ENCODE measurements at regions not wholly inside any gene's neighbourhood (a gene's known extent, or its start where the extent isn't known, plus 50 kb on each side); places are given as distances from the start of the nearest gene placed in this dataset.
A peak's percentile ranks its signal among the peaks of the same experiment; 100 is the strongest.

- no peak for TF ChIP-seq ATF5 (CRISPR knock-in tag; IDR thresholded peaks at IDR 0.05; ENCODE audit: low read depth)
- TF ChIP-seq ZBTB34 (CRISPR knock-in tag; IDR thresholded peaks at IDR 0.05), result no peak
- TF ChIP-seq ZNF513 (CRISPR knock-in tag; conservative IDR thresholded peaks at IDR 0.05), result no peak
- TF ChIP-seq ZNF441 (CRISPR knock-in tag; IDR thresholded peaks at IDR 0.05; ENCODE audit: borderline replicate concordance), result no peak
- no peak for TF ChIP-seq CHD4 (IDR thresholded peaks at IDR 0.05; ENCODE audit: borderline replicate concordance, low read length)
- TF ChIP-seq NFYB (CRISPR knock-in tag; IDR thresholded peaks at IDR 0.05), result no peak
- TF ChIP-seq ZNF343 (CRISPR knock-in tag; IDR thresholded peaks at IDR 0.05), result peak; percentile 67; the same call in 1 of the 2 replicates
- no peak for TF ChIP-seq TARDBP (CRISPR knock-in tag; IDR thresholded peaks at IDR 0.05)
- no peak for TF ChIP-seq MAFF (IDR thresholded peaks at IDR 0.05; ENCODE audit: low read depth, low read length)
- TF ChIP-seq ZNF549 (CRISPR knock-in tag; IDR thresholded peaks at IDR 0.05), result no peak
- peak; percentile 34 for TF ChIP-seq PHF21A (CRISPR knock-in tag; IDR thresholded peaks at IDR 0.05)
- no peak for TF ChIP-seq AFF4 (CRISPR knock-in tag; IDR thresholded peaks at IDR 0.05)
- TF ChIP-seq GATAD1 (CRISPR knock-in tag; IDR thresholded peaks at IDR 0.05), result 0 out of 2 replicates have a peak, but pooled peaks have one; percentile 24
- TF ChIP-seq MEIS2 (CRISPR knock-in tag; IDR thresholded peaks at IDR 0.05), result no peak
- no peak for TF ChIP-seq RBAK (CRISPR knock-in tag; IDR thresholded peaks at IDR 0.05)
- no peak for TF ChIP-seq MTF1 (CRISPR knock-in tag; IDR thresholded peaks at IDR 0.05)
- TF ChIP-seq SNAI1 (CRISPR knock-in tag; IDR thresholded peaks at IDR 0.05; ENCODE audit: borderline replicate concordance), result 0 out of 2 replicates have a peak, but pooled peaks have one; percentile 44
- TF ChIP-seq TERF1 (CRISPR knock-in tag; IDR thresholded peaks at IDR 0.05), result no peak
- no peak for TF ChIP-seq NCOA5 (CRISPR knock-in tag; IDR thresholded peaks at IDR 0.05)
Measured at GRCh38 chr2:203814661-203815540, 52.7 kb upstream of the CTLA4 start (continued).

Data from HepG2 (cell line).